ENCODE measurements at regions not wholly inside any gene's neighbourhood (a gene's known extent, or its start where the extent isn't known, plus 50 kb on each side); places are given as distances from the start of the nearest gene placed in this dataset.

- H3K4me1 ChIP-seq (ENCODE audit: insufficient read depth, low read length, poor library complexity, severe bottlenecking) = no peaks in the 10 kb centered on the region
- H2AFZ ChIP-seq (ENCODE audit: low read length) = no peak overlapping the region
- H3K36me3 ChIP-seq (ENCODE audit: insufficient read depth, low read length) = no peaks in the 10 kb centered on the region
- TF ChIP-seq, protein P1, sequence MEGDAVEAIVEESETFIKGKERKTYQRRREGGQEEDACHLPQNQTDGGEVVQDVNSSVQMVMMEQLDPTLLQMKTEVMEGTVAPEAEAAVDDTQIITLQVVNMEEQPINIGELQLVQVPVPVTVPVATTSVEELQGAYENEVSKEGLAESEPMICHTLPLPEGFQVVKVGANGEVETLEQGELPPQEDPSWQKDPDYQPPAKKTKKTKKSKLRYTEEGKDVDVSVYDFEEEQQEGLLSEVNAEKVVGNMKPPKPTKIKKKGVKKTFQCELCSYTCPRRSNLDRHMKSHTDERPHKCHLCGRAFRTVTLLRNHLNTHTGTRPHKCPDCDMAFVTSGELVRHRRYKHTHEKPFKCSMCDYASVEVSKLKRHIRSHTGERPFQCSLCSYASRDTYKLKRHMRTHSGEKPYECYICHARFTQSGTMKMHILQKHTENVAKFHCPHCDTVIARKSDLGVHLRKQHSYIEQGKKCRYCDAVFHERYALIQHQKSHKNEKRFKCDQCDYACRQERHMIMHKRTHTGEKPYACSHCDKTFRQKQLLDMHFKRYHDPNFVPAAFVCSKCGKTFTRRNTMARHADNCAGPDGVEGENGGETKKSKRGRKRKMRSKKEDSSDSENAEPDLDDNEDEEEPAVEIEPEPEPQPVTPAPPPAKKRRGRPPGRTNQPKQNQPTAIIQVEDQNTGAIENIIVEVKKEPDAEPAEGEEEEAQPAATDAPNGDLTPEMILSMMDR (conservative IDR thresholded peaks at IDR 0.05; ENCODE audit: low read length) = no peak
- no peak for TF ChIP-seq EZH2phosphoT487 (IDR thresholded peaks at IDR 0.05; ENCODE audit: borderline replicate concordance)
- no peaks in the 10 kb centered on the region for H3K27me3 ChIP-seq (ENCODE audit: insufficient read depth, low read length, poor library complexity, severe bottlenecking)
- H4K20me1 ChIP-seq (ENCODE audit: insufficient read depth, low read length, poor library complexity, severe bottlenecking) = no peaks in the 10 kb centered on the region
- H3K4me3 ChIP-seq (ENCODE audit: low read length, poor library complexity, severe bottlenecking) = no peak overlapping the region
- no peak overlapping the region for H3K9ac ChIP-seq (ENCODE audit: low read depth, low read length, poor library complexity, severe bottlenecking)
- H3K9me2 ChIP-seq (replicated peaks; ENCODE audit: low read depth, low read length) = no peaks in the 10 kb centered on the region
- no peak overlapping the region for H3K4me2 ChIP-seq (ENCODE audit: low read depth, low read length, poor library complexity, severe bottlenecking)
- H3F3A ChIP-seq (ENCODE audit: low read depth) = no peaks in the 10 kb centered on the region
- no peaks in the 10 kb centered on the region for H3K9me3 ChIP-seq (ENCODE audit: insufficient read depth, low read depth, low read length)
- H3K79me2 ChIP-seq (ENCODE audit: insufficient read depth, low read length) = no peaks in the 10 kb centered on the region
Observed at GRCh38 chr21:28113718-28114117, 879.0 kb downstream of the LTN1 start.

DNA sequence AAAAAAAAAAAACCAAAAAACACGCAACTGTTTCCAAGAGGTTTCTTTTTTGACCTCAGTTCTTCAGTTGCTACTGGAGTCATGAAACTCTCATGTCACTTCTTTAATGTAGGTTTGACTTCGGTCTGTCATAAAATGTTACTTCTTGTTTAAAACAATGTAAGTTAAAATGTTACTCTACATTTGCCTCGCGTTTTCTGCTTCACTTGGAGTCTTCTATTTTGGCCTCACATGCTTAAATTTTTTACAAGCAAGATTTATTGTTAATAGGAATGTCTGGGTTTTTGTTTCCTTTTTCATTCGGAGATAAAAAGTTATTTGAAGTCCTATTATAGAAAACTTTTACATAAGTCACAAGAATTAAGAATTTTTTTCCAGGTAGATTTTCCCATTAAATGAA lies 880.2 kb downstream of the LTN1 start:
- H3K79me2 ChIP-seq (ENCODE audit: insufficient read depth, low read length) = no peaks in the 10 kb centered on the region
- no peaks in the 10 kb centered on the region for H3K36me3 ChIP-seq (ENCODE audit: insufficient read depth, low read length)
- H3K27me3 ChIP-seq (ENCODE audit: insufficient read depth, low read length, poor library complexity, severe bottlenecking) = no peaks in the 10 kb centered on the region
- no peak overlapping the region for H3K4me2 ChIP-seq (ENCODE audit: low read depth, low read length, poor library complexity, severe bottlenecking)
- no peaks in the 10 kb centered on the region for H3K9me2 ChIP-seq (replicated peaks; ENCODE audit: low read depth, low read length)
- no peaks in the 10 kb centered on the region for H3F3A ChIP-seq (ENCODE audit: low read depth)
- H3K9me3 ChIP-seq (ENCODE audit: insufficient read depth, low read depth, low read length) = no peaks in the 10 kb centered on the region
- no peaks in the 10 kb centered on the region for H3K4me1 ChIP-seq (ENCODE audit: insufficient read depth, low read length, poor library complexity, severe bottlenecking)
- no peaks in the 10 kb centered on the region for H4K20me1 ChIP-seq (ENCODE audit: insufficient read depth, low read length, poor library complexity, severe bottlenecking)
- H2AFZ ChIP-seq (ENCODE audit: low read length) = no peak overlapping the region
- H3K4me3 ChIP-seq (ENCODE audit: low read length, poor library complexity, severe bottlenecking) = no peak overlapping the region
- TF ChIP-seq EZH2phosphoT487 (IDR thresholded peaks at IDR 0.05; ENCODE audit: borderline replicate concordance) = no peak
- TF ChIP-seq, protein P1 (conservative IDR thresholded peaks at IDR 0.05; ENCODE audit: low read length) = no peak
- H3K9ac ChIP-seq (ENCODE audit: low read depth, low read length, poor library complexity, severe bottlenecking) = no peak overlapping the region

DNA sequence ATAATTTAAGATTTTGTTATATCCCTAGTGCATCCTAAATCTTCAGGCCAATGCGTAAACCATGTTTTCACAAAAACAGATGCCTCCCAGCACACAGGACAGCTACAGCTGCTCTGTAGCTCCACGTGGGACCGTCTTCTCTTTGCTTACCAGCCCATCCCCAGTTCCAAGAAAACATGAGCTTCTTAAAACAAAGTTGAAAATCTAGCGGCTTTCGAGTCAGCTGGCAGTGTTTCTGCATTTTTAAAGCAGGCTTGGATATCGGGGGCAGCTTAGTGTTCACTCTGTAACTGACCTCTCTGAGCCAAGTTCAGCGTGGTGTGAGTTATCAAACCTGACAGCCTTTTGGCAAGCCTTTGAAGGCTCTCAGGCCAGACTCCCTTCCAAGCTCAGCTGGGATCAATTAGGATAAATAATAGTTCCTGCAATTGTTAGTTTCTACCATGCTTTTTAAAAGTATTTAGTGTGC lies 881.5 kb downstream of the LTN1 start:
- Histone ChIP-seq H3K36me3 (ENCODE audit: insufficient read depth, low read length) (no peaks in the 10 kb centered on the region), H3K4me2 (ENCODE audit: low read depth, low read length, poor library complexity, severe bottlenecking) (no peak overlapping the region), H3K4me3 (ENCODE audit: low read length, poor library complexity, severe bottlenecking) (no peak overlapping the region), H2AFZ (ENCODE audit: low read length) (no peak overlapping the region), H3K9me3 (ENCODE audit: insufficient read depth, low read depth, low read length) (no peaks in the 10 kb centered on the region), H3K79me2 (ENCODE audit: insufficient read depth, low read length) (no peaks in the 10 kb centered on the region), H4K20me1 (ENCODE audit: insufficient read depth, low read length, poor library complexity, severe bottlenecking) (no peaks in the 10 kb centered on the region), H3K9me2 (replicated peaks; ENCODE audit: low read depth, low read length) (no peaks in the 10 kb centered on the region), H3F3A (ENCODE audit: low read depth) (no peaks in the 10 kb centered on the region), H3K4me1 (ENCODE audit: insufficient read depth, low read length, poor library complexity, severe bottlenecking) (no peaks in the 10 kb centered on the region), H3K27me3 (ENCODE audit: insufficient read depth, low read length, poor library complexity, severe bottlenecking) (no peaks in the 10 kb centered on the region), H3K9ac (ENCODE audit: low read depth, low read length, poor library complexity, severe bottlenecking) (no peak overlapping the region)
- no peak for TF ChIP-seq EZH2phosphoT487 (IDR thresholded peaks at IDR 0.05; ENCODE audit: borderline replicate concordance)
- TF ChIP-seq, protein P1 (conservative IDR thresholded peaks at IDR 0.05; ENCODE audit: low read length) = no peak

Measured in Loucy (cell line).